ENCODE measurements at regions not wholly inside any gene's neighbourhood (a gene's known extent, or its start where the extent isn't known, plus 50 kb on each side); places are given as distances from the start of the nearest gene placed in this dataset.

DNA sequence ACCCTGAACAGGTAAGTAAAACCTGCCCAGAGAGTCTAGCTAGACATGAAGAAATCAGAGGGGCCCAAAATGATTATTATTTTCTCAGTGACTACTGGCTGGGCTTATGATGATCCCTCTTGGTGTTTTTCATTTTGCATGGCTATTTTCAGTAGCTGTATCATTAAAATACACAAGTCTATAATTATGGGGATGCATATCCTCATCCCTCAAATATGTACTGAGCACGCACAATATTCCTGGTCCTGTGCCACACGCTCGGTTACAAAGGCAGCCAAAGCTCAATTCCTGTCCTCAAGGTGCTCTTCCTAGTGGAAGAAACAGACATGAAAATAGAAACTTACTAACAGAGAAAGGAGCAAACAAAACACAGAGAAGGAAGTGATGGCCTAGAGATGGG lies 180.0 kb downstream of the DAD1 start:
- Histone ChIP-seq H2BK120ac (replicated peaks; ENCODE audit: low read depth, low read length) (no peak overlapping the region), H2BK5ac (ENCODE audit: low read depth, low read length) (no peak overlapping the region), H3K4me2 (ENCODE audit: insufficient read depth in 1 of 2, low read depth in 2 of 2, low read length in 2 of 2) (no peak overlapping the region), H4K20me1 (replicated peaks in 1 of 2; ENCODE audit: control insufficient read depth in 1 of 2, insufficient read depth in 2 of 2, low read length in 2 of 2) (no peaks in the 10 kb centered on the region), H2AFZ (ENCODE audit: low read length) (no peak overlapping the region), H3K79me2 (ENCODE audit: control insufficient read depth in 1 of 2, insufficient read depth in 2 of 2, low read length in 2 of 2) (no peaks in the 10 kb centered on the region), H4K8ac (ENCODE audit: extremely low read depth, insufficient read depth, low read length) (no peak overlapping the region), H3K79me1 (ENCODE audit: low read depth, low read length) (no peaks in the 10 kb centered on the region), H2BK20ac (ENCODE audit: low read length) (no peak overlapping the region), H2BK12ac (ENCODE audit: low read depth, low read length) (no peak overlapping the region), H3K9ac (replicated peaks in 1 of 4; ENCODE audit: extremely low read depth in 1 of 4, low read depth in 3 of 4, low read length in 3 of 4) (no peak overlapping the region), H3K23ac (ENCODE audit: insufficient read length) (no peak overlapping the region), H3K27ac (ENCODE audit: low read depth, low read length) (no peak overlapping the region), H3K18ac (ENCODE audit: extremely low read depth, low read length) (no peak overlapping the region), H3K56ac (replicated peaks; ENCODE audit: insufficient read length, low read depth, low read length) (no peak overlapping the region), H3K4me1 (replicated peaks in 1 of 4; ENCODE audit: control insufficient read depth in 3 of 4, insufficient read depth in 4 of 4, low read length in 3 of 4) (peaks cover 0 to 5% (median under 1%) of the 10 kb centered on the region in 4 experiments; a peak in 2 of 7 replicates), H4K91ac (replicated peaks; ENCODE audit: insufficient read length, low read length) (no peak overlapping the region), H3K14ac (ENCODE audit: insufficient read length) (no peak overlapping the region), H3K4me3 (ENCODE audit: extremely low read depth in 1 of 4, insufficient read depth in 2 of 4, low read depth in 3 of 4, low read length in 4 of 4) (no peak overlapping the region), H4K5ac (ENCODE audit: insufficient read length, low read depth, low read length) (no peak overlapping the region), H2AK5ac (ENCODE audit: low read depth, low read length) (no peak overlapping the region), H2BK15ac (ENCODE audit: low read length) (no peak overlapping the region), H3K4ac (replicated peaks; ENCODE audit: insufficient read length, low read depth, low read length) (no peak overlapping the region), H3K9me3 (ENCODE audit: insufficient read depth in 2 of 2, low read depth in 1 of 2, low read length in 1 of 2) (no peaks in the 10 kb centered on the region), H3K36me3 (ENCODE audit: control insufficient read depth in 2 of 4, insufficient read depth in 4 of 4, low read length in 3 of 4) (no peaks in the 10 kb centered on the region), H3K27me3 (replicated peaks in 1 of 4; ENCODE audit: control insufficient read depth in 3 of 4, extremely low read depth in 1 of 4, insufficient read depth in 3 of 4, low read length in 3 of 4) (no peaks in the 10 kb centered on the region), H3K23me2 (ENCODE audit: low read depth, low read length) (no peaks in the 10 kb centered on the region)
- 92% methylated on average over 3 of the region's 3 CpGs; no CpG with 5 or more reads in 1 of the 2 experiments for WGBS, 2 experiments (ENCODE audit: extremely low coverage in 1 of 2, insufficient coverage in 1 of 2, insufficient read length in 1 of 2, insufficient replicate concordance in 2 of 2, low coverage in 1 of 2, low lambda C conversion rate in 2 of 2, missing lambda C conversion rate in 1 of 2)
- ChIA-PET POLR2A (ENCODE audit: partially characterized antibody) (no interaction called here), CTCF (ENCODE audit: partially characterized antibody) (interaction anchor here (0.6 to 2.7 kb wide), 5 partner anchors 19 to 180 kb away, joined by 3 to 8 read pairs (median 3); no protein-coding TSS in a partner anchor)
- FAIRE-seq (no peak), DNase-seq (ENCODE audit: low read depth in 1 of 2, low spot score in 2 of 2) (no peak)
- TF ChIP-seq KDM5A (IDR thresholded peaks at IDR 0.05; ENCODE audit: low read length) (no peak), CTCF (IDR thresholded peaks at IDR 0.05; ENCODE audit: control extremely low read depth in 1 of 3, insufficient read depth in 1 of 3, low read depth in 1 of 3, low read length in 3 of 3) (no peak), MAX (IDR thresholded peaks at IDR 0.05) (no peak)
